ENCODE measurements at regions not wholly inside any gene's neighbourhood (a gene's known extent, or its start where the extent isn't known, plus 50 kb on each side); places are given as distances from the start of the nearest gene placed in this dataset.

- Histone ChIP-seq H3K27ac (no peak overlapping the region), H3K36me3 (ENCODE audit: low read depth, missing control alignments) (no peaks in the 10 kb centered on the region), H3K4me1 (peaks cover 7% of the 10 kb centered on the region), H3K4me3 (no peak overlapping the region), H3K27me3 (no peaks in the 10 kb centered on the region), H3K9me3 (no peaks in the 10 kb centered on the region)
- DNase-seq: no peak
- TF ChIP-seq POLR2A (IDR thresholded peaks at IDR 0.05): no peak
- TF ChIP-seq CTCF (IDR thresholded peaks at IDR 0.05): no peak
- intact Hi-C loops (cut with DNase I; ENCODE audit: low total_unique reads): no loop called here
- 79 to 84% methylated on average over 2 of the region's 2 CpGs for WGBS, 2 donors
Measured at GRCh38 chr2:20516291-20516645, 69.4 kb downstream of the RHOB start.

- no peaks in the 10 kb centered on the region for H3K27me3 ChIP-seq
- no peak overlapping the region for H3K27ac ChIP-seq
- WGBS, 2 donors: 65 to 70% methylated on average over 7 to 10 of the region's 10 CpGs
- peaks cover 7% of the 10 kb centered on the region for H3K4me1 ChIP-seq
- TF ChIP-seq CTCF (IDR thresholded peaks at IDR 0.05): no peak
- no peak for TF ChIP-seq POLR2A (IDR thresholded peaks at IDR 0.05)
- no peak for DNase-seq
- intact Hi-C loops (cut with DNase I; ENCODE audit: low total_unique reads): no loop called here
- H3K4me3 ChIP-seq: no peak overlapping the region
- no peaks in the 10 kb centered on the region for H3K9me3 ChIP-seq
- no peaks in the 10 kb centered on the region for H3K36me3 ChIP-seq (ENCODE audit: low read depth, missing control alignments)
Measured at GRCh38 chr2:20516646-20517341, 69.9 kb downstream of the RHOB start.

- no peak for TF ChIP-seq POLR2A (IDR thresholded peaks at IDR 0.05)
- TF ChIP-seq CTCF (IDR thresholded peaks at IDR 0.05): no peak
- Histone ChIP-seq H3K27ac (no peak overlapping the region), H3K9me3 (no peaks in the 10 kb centered on the region), H3K27me3 (no peaks in the 10 kb centered on the region), H3K36me3 (ENCODE audit: low read depth, missing control alignments) (no peaks in the 10 kb centered on the region), H3K4me1 (peaks cover 7% of the 10 kb centered on the region), H3K4me3 (no peak overlapping the region)
- intact Hi-C loops (cut with DNase I; ENCODE audit: low total_unique reads): no loop called here
- WGBS, 2 donors: 94 to 99% methylated on average over 3 of the region's 3 CpGs
- no peak for DNase-seq
Measured at GRCh38 chr2:20519309-20519708, 72.4 kb downstream of the RHOB start.

- WGBS, 2 donors: 92 to 96% methylated on average over 10 of the region's 10 CpGs
- H3K4me3 ChIP-seq: no peak overlapping the region
- no peaks in the 10 kb centered on the region for H3K36me3 ChIP-seq (ENCODE audit: low read depth, missing control alignments)
- no peak overlapping the region for H3K27ac ChIP-seq
- TF ChIP-seq CTCF (IDR thresholded peaks at IDR 0.05) (no peak), POLR2A (IDR thresholded peaks at IDR 0.05) (no peak)
- no peaks in the 10 kb centered on the region for H3K9me3 ChIP-seq
- peaks cover 16% of the 10 kb centered on the region for H3K4me1 ChIP-seq
- DNase-seq: no peak
- no peaks in the 10 kb centered on the region for H3K27me3 ChIP-seq
- intact Hi-C loops (cut with DNase I; ENCODE audit: low total_unique reads): no loop called here
Measured at GRCh38 chr2:20520128-20520527, 73.3 kb downstream of the RHOB start.

GRCh38 chr2:20521193-20521592 lies 74.3 kb downstream of the RHOB start:
- WGBS, 2 donors: 90 to 95% methylated on average over 4 of the region's 4 CpGs
- intact Hi-C loops (cut with DNase I; ENCODE audit: low total_unique reads): no loop called here
- no peak for DNase-seq
- no peaks in the 10 kb centered on the region for H3K36me3 ChIP-seq (ENCODE audit: low read depth, missing control alignments)
- H3K4me3 ChIP-seq: no peak overlapping the region
- no peak for TF ChIP-seq POLR2A (IDR thresholded peaks at IDR 0.05)
- no peak for TF ChIP-seq CTCF (IDR thresholded peaks at IDR 0.05)
- H3K27me3 ChIP-seq: no peaks in the 10 kb centered on the region
- H3K9me3 ChIP-seq: no peaks in the 10 kb centered on the region
- H3K4me1 ChIP-seq: peaks cover 16% of the 10 kb centered on the region
- no peak overlapping the region for H3K27ac ChIP-seq
